Omental fat pad (tissue), 3 donors: ENCODE measurements at regions not wholly inside any gene's neighbourhood (a gene's known extent, or its start where the extent isn't known, plus 50 kb on each side); places are given as distances from the start of the nearest gene placed in this dataset.

Source experiments
- ATAC-seq: fragments of 150-250 bp; one replicate; pipeline ENCODE4 v1.9.1; 2016; ENCODE audit warnings: mild to moderate bottlenecking, moderate library complexity; ENCODE audit not compliant: low FRiP score
- DNase-seq: peaks from one replicate; pipeline ENCODE4 v3.0.0-alpha.2; 2019; ENCODE audit warnings: low spot score
- CTCF ChIP-seq, 3 donors: fragments of 450-650 bp; IDR thresholded peaks; one replicate each; pipeline ENCODE4 v1.5.1; 2016 to 2017; ENCODE audit warnings: antibody characterized with exemption in 3 of 3, mild to moderate bottlenecking in 3 of 3, moderate library complexity in 2 of 3

- DNase-seq (no peak), ATAC-seq (no peak)
- TF ChIP-seq CTCF (IDR thresholded peaks at IDR 0.05) = no peak
Measured at GRCh38 chr1:182217071-182217470, 155.6 kb upstream of the ZNF648 start.

GRCh38 chr1:182215764-182216163 lies 154.3 kb upstream of the ZNF648 start:
- TF ChIP-seq CTCF (IDR thresholded peaks at IDR 0.05) = no peak
- DNase-seq (no peak), ATAC-seq (no peak)

GRCh38 chr1:182213163-182213562 lies 151.7 kb upstream of the ZNF648 start:
- no peak for TF ChIP-seq CTCF (IDR thresholded peaks at IDR 0.05)
- ATAC-seq = no peak
- no peak for DNase-seq

- ATAC-seq (no peak), DNase-seq (no peak)
- TF ChIP-seq CTCF (IDR thresholded peaks at IDR 0.05) = no peak
Measured at GRCh38 chr1:182211386-182211785, 149.9 kb upstream of the ZNF648 start.

GRCh38 chr1:182210417-182210816 lies 148.9 kb upstream of the ZNF648 start:
- TF ChIP-seq CTCF (IDR thresholded peaks at IDR 0.05) = no peak
- ATAC-seq (no peak), DNase-seq (no peak)

- TF ChIP-seq CTCF (IDR thresholded peaks at IDR 0.05) = no peak
- DNase-seq (no peak), ATAC-seq (peak; percentile 51)
Measured at GRCh38 chr1:182207300-182207699, 145.8 kb upstream of the ZNF648 start.

GRCh38 chr1:182206626-182207239 lies 145.2 kb upstream of the ZNF648 start:
- ATAC-seq (peak; percentile 84), DNase-seq (peak; percentile 29)
- TF ChIP-seq CTCF (IDR thresholded peaks at IDR 0.05) = no peak
